HG03558 (cell line): ENCODE measurements at regions not wholly inside any gene's neighbourhood (a gene's known extent, or its start where the extent isn't known, plus 50 kb on each side); places are given as distances from the start of the nearest gene placed in this dataset.

Experiments used
- ATAC-seq: cut with Tn5 transposase; IDR thresholded peaks from one replicate; pipeline ENCODE4 v1.9.1; 2021; ENCODE audit warnings: moderate number of reproducible peaks; ENCODE audit not compliant: unreplicated experiment; ENCODE audit errors: extremely low read depth

DNA sequence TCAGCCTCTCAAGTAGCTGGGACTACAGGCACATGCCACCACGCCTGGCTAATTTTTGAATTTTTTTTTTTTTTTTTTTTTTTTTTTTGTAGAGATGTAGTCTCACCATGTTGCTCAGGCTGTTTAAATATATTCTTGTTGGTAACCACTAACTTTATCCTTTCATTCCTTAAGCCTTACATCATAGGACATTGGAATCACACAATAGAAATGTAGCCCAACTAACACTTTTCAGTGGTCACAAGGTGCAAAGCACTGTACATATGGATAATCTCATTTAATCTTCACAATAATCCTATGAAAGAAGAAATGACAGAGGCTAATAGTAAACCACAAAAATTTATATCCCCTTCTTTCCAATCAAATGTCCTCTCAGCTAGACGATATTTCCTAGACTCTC, 417.8 kb upstream of the DACH1 start:
- ATAC-seq: no peak

GRCh38 chr13:72261732-72262131, 394.7 kb upstream of the DACH1 start:
- no peak for ATAC-seq

- no peak for ATAC-seq
These were observed 392.5 kb upstream of the DACH1 start for GRCh38 chr13:72259528-72259927.

DNA sequence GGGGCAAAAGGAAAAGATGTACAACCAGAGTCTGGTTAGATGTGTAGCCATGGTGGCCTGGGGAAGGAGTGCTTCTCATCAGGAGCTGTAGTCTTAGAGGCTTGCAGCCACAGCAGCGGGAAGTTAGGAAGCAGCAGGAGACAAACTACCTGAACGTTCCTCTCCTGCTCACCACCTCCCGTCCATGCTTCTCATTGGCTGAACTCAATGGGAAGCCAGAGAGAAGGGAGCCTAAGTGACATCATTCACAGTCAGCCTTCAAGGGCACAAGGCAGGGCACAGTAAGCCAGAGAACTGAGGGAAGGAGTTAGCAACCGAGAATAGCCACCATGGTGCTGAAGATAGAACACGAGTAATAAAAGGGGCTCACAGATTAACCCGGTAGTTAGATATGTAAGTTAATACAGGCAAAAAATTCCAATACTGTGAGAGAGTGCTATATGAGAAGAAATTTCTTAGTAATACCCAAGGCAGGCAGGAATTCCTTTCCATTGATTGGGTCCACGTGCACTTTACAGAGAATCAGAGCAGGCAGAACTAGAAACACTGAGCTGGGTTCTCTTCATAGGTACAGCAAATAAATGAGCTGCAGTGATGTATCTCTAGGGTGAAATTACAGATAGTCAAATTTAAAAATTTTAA, 391.5 kb upstream of the DACH1 start:
- ATAC-seq: no peak

GRCh38 chr13:72255908-72256307, 388.9 kb upstream of the DACH1 start:
- ATAC-seq: no peak

- no peak for ATAC-seq
These were observed 386.8 kb upstream of the DACH1 start for GRCh38 chr13:72253754-72254153.

DNA sequence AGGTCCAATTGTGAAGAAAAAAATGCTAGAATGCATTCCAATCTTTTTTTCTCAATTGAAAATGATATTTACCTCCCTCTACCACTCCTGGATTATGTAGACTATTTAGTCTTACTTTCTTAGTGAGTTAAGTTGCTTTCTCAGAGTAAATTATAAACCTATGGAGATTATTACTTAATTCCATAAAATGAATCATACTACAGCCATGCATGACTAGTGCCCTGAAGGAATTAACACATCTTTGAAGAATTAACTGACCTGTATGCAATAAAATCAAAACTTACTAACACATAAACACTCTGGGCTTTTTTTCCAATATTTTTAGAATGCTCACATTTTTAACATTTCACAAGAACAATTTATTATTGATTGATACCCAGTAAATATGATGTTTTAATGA, 379.4 kb upstream of the DACH1 start:
- ATAC-seq: no peak

DNA sequence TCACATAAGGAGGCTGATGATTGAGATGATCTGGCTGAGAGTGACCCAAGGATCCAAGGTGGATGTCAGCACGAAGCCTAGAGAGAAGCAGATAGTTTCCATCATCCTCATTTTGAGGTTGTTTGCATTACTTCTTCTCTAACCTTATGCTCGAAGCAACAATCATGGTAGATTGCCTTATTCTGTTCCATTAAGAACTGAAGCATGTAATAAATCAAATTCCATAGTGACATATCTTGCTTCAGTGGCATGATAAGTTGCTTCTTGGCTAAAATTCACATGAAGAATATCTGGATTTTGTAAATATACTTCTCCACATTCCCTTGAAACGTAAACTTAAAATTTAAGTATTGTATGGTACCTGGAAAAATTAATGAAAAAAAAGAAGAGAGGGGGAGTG, 377.8 kb upstream of the DACH1 start:
- no peak for ATAC-seq

DNA sequence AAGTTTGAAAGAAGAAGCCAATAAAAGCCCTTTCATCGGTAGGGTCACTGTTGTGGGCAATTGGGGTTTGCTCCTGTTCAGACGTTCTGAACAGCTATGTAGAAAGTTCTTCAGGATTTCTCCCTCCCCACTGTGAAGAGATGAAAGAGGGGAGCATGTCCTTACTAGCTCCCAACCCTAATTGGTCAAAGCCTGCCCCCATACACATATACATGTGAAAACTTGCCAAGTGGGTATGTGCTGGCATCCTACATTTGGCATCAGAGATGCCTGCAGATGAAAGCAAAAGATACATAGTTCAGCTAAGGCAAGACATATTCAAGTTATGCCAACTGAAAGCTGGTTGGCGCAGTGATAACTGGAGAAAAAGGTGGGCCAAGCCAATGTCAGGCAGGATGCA, 363.1 kb upstream of the DACH1 start:
- no peak for ATAC-seq

DNA sequence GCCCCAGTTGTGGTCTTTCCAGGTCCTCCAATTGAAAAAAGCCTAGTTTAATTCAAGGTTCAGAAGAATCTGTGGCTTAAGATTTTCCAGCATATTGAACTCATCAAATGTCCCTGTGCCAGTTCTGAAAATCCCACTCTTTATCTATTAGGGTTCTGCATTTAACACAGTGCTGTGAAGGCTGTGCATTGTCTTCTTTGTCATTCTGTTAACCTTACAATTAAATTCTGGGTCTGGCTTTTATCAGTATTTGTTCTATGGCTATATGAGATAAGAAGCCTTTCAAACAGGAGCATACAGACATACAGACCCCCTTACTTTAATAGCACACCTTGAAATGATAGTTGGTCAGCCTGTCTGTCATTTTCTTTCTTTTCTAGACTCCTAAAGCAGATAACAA, 362.1 kb upstream of the DACH1 start:
- ATAC-seq: no peak

DNA sequence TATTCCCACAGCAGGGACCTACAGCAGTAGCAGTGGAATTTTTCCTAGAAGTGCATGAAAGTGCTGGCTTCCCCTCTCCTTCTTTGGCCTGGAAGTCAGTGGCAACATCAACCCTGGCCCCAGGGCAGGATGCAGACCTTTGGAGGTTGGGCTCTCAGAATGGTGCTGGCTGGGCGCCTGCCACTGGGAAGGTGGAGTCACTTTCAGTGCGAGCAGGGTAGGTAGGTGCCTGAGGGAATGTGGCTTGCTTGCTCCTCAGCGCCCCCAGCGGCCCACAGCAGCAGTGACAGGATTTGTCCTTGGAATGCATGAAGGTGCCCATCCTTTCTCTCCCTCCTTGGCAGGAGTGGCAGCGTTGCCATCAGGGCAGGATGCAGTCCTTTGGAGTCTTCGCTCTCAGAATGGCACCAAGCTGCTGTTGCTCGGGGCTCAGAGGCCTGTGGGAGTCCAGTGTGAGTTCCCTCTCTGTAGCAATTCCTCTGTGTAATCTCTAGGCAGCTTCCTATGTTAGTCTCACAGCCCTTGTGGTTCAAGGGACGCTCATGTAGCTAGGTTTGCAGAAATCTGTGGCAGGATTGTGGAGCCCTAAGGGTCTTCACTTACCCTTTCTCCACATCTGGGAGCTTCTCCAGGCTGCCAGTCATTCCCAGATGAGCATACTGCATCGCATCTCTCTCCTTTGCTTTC, 354.4 kb upstream of the DACH1 start:
- ATAC-seq: no peak

DNA sequence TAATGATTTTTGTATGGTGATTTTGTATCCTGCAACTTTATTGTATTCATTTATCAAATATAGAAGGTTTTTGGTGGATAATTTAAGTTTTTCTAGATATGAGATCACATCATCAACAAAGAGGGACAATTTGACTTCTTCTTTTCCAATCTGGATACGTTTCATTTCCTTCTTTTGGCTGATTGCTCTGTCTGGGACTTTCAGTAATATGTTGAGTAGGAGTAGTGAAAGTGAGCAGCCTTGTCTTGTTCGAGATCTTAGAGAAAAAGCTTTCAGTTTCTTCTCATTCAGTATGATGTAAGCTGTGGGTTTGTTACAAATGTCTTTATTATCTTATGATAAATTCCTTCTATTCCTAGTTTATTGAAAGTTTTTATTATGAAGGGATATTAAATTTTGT, 352.0 kb upstream of the DACH1 start:
- ATAC-seq: no peak

DNA sequence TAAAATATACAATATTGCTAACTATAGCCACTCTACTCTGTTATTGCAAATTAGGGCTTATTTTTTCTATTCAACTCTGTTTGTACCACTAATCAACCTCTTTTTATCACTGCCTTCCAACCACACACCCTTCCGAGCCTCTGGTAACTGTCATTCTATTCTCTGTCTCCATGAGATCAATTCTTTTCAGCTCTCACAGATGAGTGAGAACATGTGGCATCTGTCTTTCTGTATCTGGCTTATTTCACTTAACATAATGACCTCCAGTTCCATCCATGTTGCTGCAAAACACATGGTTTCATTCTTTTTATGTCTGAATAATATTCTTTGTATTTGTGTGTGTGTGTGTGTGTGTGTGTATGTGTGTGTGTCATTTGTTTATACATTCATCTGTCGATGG, 350.1 kb upstream of the DACH1 start:
- ATAC-seq: no peak

DNA sequence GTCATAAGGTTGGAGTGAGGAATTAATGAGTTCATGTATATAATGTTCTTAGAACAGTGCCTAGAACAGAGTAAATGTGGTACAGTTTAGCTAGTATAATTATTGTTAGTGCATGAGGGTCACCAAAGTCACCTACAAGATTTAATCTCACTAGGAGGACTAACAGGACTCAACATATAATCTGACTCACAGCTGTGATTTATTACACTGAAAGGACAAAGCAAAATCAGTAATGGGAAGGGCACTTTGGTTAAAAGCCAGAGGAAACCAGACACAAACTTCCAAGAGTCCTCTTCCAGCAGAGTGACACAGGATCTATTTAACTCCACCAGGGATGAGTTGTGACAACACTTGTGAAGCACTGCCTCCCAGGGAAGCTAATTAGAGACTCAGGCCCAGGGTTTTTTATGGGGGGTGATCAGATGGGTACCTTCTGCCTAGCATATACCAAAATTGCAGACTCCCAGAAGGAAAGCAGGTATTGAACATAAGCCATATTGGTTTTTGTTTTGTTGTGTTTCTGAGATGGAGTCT, 341.2 kb upstream of the DACH1 start:
- ATAC-seq: no peak

GRCh38 chr13:72205773-72206172, 338.8 kb upstream of the DACH1 start:
- no peak for ATAC-seq

DNA sequence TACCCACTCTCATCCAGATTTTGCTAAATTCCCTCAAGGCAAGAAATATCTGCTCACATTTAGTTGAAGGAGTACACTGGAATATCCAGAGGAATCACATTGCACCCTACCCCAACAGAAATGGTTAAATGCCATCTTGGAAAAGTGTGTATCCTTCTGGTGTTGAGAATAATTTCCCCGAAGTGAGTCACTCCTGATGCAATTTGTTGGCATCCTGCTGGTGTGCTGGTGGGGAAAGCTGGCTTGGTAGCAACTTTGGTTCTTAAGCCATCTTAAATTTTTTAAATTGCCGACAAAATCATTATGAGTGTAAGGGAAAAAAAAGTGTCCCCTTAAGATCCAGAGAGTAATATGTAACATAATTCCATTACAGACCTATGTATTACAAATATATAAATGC, 337.3 kb upstream of the DACH1 start:
- no peak for ATAC-seq

DNA sequence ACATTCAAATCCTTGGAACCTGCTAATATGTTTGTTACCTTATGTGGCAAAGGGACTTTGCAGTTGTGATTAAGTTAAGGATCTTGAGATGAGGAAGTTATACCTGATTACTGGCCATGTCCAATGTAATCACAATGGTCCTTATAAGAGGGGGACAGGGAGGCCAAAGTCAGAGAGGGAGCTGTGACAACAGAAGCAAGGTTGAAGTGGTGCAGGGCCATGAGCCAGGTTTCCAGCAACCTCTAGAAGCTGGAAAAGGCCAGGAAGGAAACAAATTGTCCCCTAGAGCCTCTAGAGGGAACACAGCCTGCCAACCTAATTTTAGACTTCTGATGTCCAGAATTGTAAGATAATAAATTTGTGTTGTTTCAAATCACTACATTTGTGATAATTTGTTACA, 334.7 kb upstream of the DACH1 start:
- no peak for ATAC-seq

GRCh38 chr13:72199640-72200039, 332.6 kb upstream of the DACH1 start:
- ATAC-seq: no peak

DNA sequence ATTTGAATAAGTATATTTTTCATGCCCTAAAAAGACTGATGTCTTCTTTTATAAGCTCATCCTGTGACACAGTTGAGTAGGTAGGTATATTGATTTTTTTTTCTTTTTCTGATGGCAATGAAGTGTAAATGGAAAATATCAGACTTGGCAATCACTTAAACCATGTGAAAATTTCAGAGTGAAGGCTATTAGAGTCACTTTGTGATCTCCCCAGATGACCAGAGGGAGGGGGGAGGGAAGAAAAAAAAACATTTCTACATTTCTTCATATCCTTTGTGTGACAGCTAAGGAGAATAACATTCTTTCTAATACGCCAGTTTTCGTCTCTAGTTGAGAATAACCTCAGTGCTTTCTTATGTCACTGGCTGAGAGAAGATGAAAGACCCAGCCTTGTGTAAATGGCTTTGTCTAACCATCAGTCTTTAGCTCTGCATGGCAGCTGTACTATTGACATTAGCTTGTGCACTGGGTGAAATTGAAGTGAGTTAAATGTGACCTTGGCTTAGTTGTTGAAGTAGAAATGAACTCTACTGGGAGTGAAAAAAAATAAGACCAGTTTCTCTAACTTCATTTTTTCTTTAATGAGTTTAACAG, 332.1 kb upstream of the DACH1 start:
- no peak for ATAC-seq

DNA sequence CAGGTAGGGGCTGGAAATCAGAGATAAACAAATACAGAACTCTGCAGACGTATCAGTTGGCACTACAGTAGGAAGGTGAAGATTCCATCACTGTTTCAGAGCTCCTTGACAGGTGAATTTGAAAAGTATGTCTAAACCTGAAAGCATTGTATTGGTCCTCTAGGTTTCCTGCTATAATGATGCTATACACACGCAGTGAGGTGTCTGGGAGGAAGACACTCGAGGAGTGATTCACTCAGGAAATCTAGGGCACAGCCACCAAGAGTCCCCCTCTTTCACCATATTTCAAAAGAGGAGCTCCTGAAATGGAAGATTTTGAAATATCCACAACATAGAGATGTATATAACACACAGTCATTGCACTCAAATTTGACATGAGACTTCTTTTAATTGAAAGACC, 331.0 kb upstream of the DACH1 start:
- no peak for ATAC-seq

GRCh38 chr13:72195044-72195704, 328.2 kb upstream of the DACH1 start:
- ATAC-seq: no peak
